ENCODE measurements at regions not wholly inside any gene's neighbourhood (a gene's known extent, or its start where the extent isn't known, plus 50 kb on each side); places are given as distances from the start of the nearest gene placed in this dataset.

GRCh38 chr7:97639036-97639435 is 92.8 kb upstream of the TAC1 start:
- peak; percentile 34 for DNase-seq

GRCh38 chr7:97659363-97660045 is 72.4 kb upstream of the TAC1 start:
- DNase-seq, result no peak

DNA sequence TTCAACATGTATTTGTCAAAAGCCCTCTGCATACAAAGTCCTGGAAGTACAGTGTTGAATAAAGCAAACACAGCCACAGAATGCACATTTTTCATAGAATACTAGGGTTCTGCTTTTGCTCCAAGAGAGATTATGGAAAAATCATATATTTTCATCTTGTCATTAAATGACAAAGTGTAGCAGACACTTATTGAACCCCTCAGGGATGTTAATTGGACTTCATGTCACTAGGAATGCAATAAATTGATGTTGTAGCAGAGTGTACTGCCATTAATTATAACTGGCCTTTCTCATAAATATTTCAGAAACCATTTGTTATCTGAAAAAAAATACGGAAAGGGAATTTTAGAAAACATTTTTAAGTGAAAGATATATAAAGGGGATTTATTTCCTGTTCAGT is 64.5 kb upstream of the TAC1 start:
- no peak for DNase-seq

DNA sequence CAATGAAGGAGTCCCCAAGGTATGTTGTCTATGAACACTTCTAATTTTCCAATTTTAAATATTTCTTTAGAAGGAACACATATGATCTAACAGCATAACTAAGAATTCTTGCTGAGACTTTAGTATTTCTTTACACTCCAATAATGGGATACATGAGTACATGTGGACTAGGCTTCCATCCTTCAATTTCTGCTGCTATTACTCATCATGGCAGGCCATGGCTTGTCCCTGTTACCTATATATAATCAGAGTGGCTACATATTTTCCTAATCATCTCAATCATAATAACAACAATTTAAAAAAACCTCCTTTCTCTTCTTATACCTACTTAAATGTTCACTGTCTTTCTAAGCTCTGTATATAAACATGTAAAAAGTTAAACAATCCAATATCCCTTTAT is 60.3 kb upstream of the TAC1 start:
- DNase-seq, result no peak

- no peak for DNase-seq
Measured at GRCh38 chr7:97680622-97681021, 51.3 kb upstream of the TAC1 start.

Data from OCI-M1 (cell line).